ENCODE measurements at regions not wholly inside any gene's neighbourhood (a gene's known extent, or its start where the extent isn't known, plus 50 kb on each side); places are given as distances from the start of the nearest gene placed in this dataset.

DNA sequence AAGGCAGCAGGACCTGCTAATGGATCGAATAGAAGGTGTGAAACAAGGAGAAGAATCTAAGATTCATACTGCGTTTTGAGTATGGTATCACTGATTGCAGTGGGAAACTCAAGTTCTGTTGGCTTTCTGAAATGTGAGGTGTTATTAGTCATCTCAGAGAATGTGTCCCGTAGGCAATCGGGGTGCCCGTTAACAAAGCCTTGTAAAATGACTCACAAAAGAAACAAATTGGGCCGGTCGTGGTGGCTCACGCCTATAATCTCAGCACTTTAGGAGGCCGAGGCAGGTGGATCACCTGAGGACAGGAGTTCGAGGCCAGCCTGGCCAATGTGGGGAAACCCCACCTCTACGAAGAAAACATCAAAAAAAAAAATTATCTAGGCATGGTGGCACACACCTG is 118.2 kb upstream of the C7orf33 start:
- Mint-ChIP-seq H3K27me3 (peaks cover 3 to 4% of the 10 kb centered on the region in 2 donors), H3K36me3 (peaks cover 0 to 2% of the 10 kb centered on the region in 2 donors), H3K27ac (no peak overlapping the region), H3K4me1 (no peaks in the 10 kb centered on the region), H3K4me3 (no peak overlapping the region), H3K9me3 (no peaks in the 10 kb centered on the region)
- ATAC-seq (replicated peaks): no peak
- no peak for DNase-seq

GRCh38 chr7:148473703-148474480 is 116.7 kb upstream of the C7orf33 start:
- H3K27me3 Mint-ChIP-seq: peaks cover 3 to 4% of the 10 kb centered on the region in 2 donors
- H3K36me3 Mint-ChIP-seq: peaks cover 0 to 2% of the 10 kb centered on the region in 2 donors
- H3K9me3 Mint-ChIP-seq: no peaks in the 10 kb centered on the region
- H3K4me3 Mint-ChIP-seq: no peak overlapping the region
- H3K27ac Mint-ChIP-seq: no peak overlapping the region
- DNase-seq: no peak
- no peak for ATAC-seq (replicated peaks)
- H3K4me1 Mint-ChIP-seq: no peaks in the 10 kb centered on the region

DNA sequence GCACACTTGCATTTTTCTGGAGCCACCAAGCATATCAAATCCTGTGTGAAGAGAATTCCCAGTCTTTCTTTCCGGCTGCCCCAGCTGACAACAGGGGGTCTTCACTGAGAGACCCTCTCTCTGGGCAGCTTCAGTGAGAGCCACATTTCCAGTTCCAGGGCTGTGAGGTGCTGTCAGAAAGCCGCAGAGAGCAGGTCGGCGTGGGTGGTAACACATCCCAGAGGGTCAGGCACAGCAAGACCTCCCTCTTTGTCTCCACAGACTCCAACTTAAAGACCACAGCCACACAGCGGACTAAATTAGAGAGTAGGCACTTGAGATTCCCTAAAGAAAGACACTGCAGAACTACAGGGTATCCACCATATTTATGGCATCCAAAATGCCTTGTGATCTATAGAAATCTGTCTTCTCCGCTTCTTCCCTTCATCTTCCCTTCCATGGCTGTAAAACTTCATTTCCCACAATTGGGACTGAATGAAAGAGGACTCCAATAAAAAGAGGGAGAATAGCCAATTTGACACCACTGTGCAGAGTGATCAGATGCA is 116.0 kb upstream of the C7orf33 start:
- Mint-ChIP-seq H3K4me1 (no peaks in the 10 kb centered on the region), H3K27me3 (peaks cover 3 to 4% of the 10 kb centered on the region in 2 donors), H3K9me3 (no peaks in the 10 kb centered on the region), H3K36me3 (peaks cover 0 to 2% of the 10 kb centered on the region in 2 donors), H3K27ac (no peak overlapping the region), H3K4me3 (no peak overlapping the region)
- ATAC-seq (replicated peaks) (no peak), DNase-seq (no peak)

DNA sequence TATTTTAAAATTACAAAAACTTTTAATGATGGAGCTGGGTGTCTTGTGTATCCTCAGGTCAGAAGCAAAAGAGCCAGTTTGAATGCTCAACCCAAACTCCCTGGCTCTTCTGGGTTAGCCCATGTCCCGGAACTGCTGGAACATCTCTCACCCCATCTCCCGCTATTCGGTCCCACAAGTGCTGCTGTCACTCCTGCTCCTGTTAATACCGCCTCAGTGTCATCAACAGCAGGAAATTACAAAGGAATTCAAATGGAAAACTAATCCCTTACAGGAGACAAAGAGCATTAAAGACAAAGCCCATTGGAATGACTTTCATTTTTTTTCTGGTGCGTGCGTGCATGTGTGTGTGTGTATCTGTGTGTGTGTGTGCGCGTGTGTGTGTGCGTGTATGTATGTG is 112.0 kb upstream of the C7orf33 start:
- H3K9me3 Mint-ChIP-seq: no peaks in the 10 kb centered on the region
- peaks cover 2 to 12% of the 10 kb centered on the region in 2 donors for H3K4me1 Mint-ChIP-seq
- DNase-seq (no peak), ATAC-seq (replicated peaks) (no peak)
- H3K27me3 Mint-ChIP-seq: no peaks in the 10 kb centered on the region
- no peak overlapping the region for H3K4me3 Mint-ChIP-seq
- H3K27ac Mint-ChIP-seq: no peak overlapping the region
- H3K36me3 Mint-ChIP-seq: no peaks in the 10 kb centered on the region

- Mint-ChIP-seq H3K36me3 (no peaks in the 10 kb centered on the region), H3K9me3 (no peaks in the 10 kb centered on the region), H3K27me3 (no peaks in the 10 kb centered on the region), H3K27ac (no peak overlapping the region), H3K4me3 (no peak overlapping the region), H3K4me1 (peaks cover 2 to 19% of the 10 kb centered on the region in 2 donors)
- ATAC-seq (replicated peaks): peak in 1 of 2 donors; percentile 39
- DNase-seq: no peak
These were observed 110.0 kb upstream of the C7orf33 start for GRCh38 chr7:148480479-148481146.

DNA sequence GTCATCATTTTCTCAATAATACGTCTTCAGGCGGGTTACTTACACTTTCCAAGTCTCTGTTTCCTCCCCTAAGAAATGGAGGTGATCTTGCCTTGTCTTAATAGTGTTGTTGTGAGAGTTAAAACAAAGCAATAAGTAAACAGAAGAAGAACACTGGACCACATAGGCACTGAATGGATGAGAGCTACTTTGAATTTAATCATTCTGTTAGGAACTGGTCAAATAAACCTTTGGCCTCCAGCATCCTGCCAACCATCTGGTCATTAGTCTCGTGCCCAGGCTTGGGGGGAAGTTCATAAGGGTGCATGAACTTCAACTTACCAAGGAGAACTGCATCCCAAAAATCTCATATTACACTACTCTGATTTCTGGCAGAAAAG is 109.4 kb upstream of the C7orf33 start:
- Mint-ChIP-seq H3K4me1 (peaks cover 2 to 19% of the 10 kb centered on the region in 2 donors), H3K27me3 (no peaks in the 10 kb centered on the region), H3K27ac (no peak overlapping the region), H3K4me3 (no peak overlapping the region), H3K9me3 (no peaks in the 10 kb centered on the region), H3K36me3 (no peaks in the 10 kb centered on the region)
- ATAC-seq (replicated peaks) (no peak), DNase-seq (no peak)

DNA sequence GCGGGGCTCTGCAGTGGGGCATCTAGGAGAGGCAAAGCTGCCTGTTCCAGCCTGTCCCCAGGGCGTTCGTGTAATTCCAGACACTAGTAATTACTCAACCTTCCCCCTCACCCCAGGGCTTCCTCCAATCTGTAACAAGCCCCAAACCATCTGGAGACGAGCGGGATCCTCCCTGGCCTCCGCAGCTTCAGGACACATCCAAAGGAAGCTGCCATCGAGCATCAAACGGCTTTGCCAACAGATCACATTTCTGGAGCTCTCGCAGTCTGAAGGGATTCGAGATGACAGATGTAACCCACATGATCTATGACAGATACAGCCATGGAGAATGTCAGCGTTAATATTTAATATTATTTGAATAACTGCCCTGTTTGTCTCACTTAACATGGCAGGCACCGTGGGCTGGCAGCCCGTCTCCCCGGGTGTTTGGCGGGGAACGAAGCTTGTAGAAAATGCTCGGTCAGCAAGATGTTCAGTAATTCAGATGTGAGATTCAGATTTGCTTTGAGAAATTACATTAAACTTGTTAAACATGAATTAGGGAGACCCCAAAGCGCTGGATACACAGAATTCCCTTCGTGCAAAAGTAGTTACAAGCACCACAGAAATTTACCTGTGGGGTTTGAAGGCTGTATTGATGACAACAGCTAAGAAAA is 108.5 kb upstream of the C7orf33 start:
- no peak for ATAC-seq (replicated peaks)
- Mint-ChIP-seq H3K36me3 (no peaks in the 10 kb centered on the region), H3K27me3 (no peaks in the 10 kb centered on the region), H3K4me3 (no peak overlapping the region), H3K9me3 (no peaks in the 10 kb centered on the region), H3K27ac (peak overlapping the region; percentile 80), H3K4me1 (peaks cover 2 to 19% of the 10 kb centered on the region in 2 donors)
- no peak for DNase-seq

DNA sequence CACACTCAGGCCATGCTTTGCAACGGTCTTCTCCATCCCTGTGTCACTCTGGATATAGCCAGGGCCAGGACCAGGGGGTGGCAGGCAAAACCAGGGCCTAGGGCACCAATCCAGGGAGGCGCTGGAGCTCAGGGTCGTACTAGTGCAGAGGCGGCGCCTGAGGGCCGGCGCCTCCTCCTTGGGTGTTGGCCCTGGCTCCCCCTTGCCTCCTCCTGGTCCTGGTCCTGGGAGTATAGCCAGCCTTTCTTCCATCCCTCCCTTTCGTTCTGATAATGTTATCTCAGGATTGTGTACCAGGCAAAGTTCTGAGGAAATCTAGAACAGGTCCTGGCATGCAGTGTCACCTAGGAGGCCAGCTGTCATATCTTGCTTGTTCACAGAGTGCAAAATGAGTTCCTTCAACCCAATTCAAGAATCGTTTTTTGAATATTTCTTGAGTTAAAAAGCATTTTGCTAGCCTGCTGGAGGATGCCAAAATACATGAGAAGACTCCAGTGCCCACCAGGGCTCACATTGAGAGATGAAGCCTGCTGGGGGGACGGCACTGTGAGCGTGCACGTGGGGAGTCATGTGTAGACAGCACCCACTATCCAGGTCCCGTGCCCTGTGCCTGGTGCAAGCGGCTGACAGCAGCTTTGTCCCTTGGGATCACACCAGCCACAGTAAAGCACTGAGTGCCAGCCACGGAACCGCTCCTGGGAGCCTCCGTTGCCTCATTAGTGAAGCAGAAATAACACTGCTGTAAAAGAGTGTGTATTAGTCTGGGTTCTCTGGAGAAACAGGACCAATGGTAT is 106.9 kb upstream of the C7orf33 start:
- Mint-ChIP-seq H3K4me1 (peaks cover 2 to 19% of the 10 kb centered on the region in 2 donors), H3K27me3 (no peaks in the 10 kb centered on the region), H3K9me3 (no peaks in the 10 kb centered on the region), H3K4me3 (no peak overlapping the region), H3K36me3 (no peaks in the 10 kb centered on the region), H3K27ac (no peak overlapping the region)
- DNase-seq (no peak), ATAC-seq (replicated peaks) (no peak)

GRCh38 chr7:148484486-148484885 is 106.1 kb upstream of the C7orf33 start:
- H3K4me3 Mint-ChIP-seq: no peak overlapping the region
- H3K9me3 Mint-ChIP-seq: no peaks in the 10 kb centered on the region
- peaks cover 0 to under 1% of the 10 kb centered on the region in 2 donors for H3K27me3 Mint-ChIP-seq
- no peak overlapping the region for H3K27ac Mint-ChIP-seq
- H3K4me1 Mint-ChIP-seq: peaks cover 2 to 19% of the 10 kb centered on the region in 2 donors
- DNase-seq (no peak), ATAC-seq (replicated peaks) (no peak)
- H3K36me3 Mint-ChIP-seq: no peaks in the 10 kb centered on the region

- H3K9me3 Mint-ChIP-seq: no peaks in the 10 kb centered on the region
- H3K27ac Mint-ChIP-seq: no peak overlapping the region
- H3K36me3 Mint-ChIP-seq: no peaks in the 10 kb centered on the region
- H3K27me3 Mint-ChIP-seq: peaks cover 5 to 10% of the 10 kb centered on the region in 2 donors
- H3K4me3 Mint-ChIP-seq: no peak overlapping the region
- DNase-seq (no peak), ATAC-seq (replicated peaks) (no peak)
- peaks cover 0 to 14% of the 10 kb centered on the region in 2 donors for H3K4me1 Mint-ChIP-seq
These were observed 104.9 kb upstream of the C7orf33 start for GRCh38 chr7:148485618-148486017.

DNA sequence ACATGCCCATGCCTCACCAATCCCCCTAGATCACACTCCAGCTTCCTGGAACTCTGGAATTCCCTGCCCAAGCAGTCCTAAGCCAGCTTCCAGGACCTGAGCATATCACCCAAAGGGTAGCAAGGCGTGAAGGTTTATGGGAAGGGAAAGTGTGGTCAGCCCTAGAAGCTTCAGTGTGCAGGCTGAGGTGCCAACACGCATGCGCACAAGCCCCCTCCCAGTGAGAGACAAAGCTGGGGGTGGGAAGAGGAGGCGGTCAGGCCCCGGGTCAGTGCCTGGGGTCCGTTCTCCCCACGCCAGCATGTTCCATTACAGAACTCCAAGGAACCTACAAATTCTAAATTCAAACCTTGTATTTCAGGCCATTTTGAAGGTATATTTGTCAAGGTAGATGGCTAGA is 103.6 kb upstream of the C7orf33 start:
- H3K27me3 Mint-ChIP-seq: peaks cover 12 to 13% of the 10 kb centered on the region in 2 donors
- ATAC-seq (replicated peaks) (no peak), DNase-seq (no peak)
- no peak overlapping the region for H3K27ac Mint-ChIP-seq
- peaks cover 0 to 8% of the 10 kb centered on the region in 2 donors for H3K4me1 Mint-ChIP-seq
- no peaks in the 10 kb centered on the region for H3K36me3 Mint-ChIP-seq
- H3K9me3 Mint-ChIP-seq: no peaks in the 10 kb centered on the region
- H3K4me3 Mint-ChIP-seq: no peak overlapping the region

DNA sequence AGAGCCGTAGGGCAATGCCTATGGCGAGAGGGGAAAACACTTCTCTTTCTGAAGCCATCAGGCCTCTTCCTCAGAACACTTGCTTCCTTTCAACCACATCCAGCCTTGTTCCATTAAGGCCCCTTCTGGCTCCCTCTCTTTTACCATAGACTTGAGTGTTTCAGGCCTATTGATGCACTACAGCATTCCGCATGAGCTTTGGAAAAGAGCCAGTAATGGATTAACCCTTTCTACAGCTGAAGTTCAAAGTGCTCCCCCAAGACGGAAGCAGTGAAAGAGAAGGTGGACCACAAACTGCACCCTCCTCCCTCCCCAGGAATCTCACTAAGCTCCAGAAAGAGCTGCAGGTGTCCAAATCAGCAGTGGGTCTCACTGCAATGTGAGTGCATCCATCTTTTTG is 102.7 kb upstream of the C7orf33 start:
- H3K4me3 Mint-ChIP-seq: no peak overlapping the region
- peaks cover 0 to 8% of the 10 kb centered on the region in 2 donors for H3K4me1 Mint-ChIP-seq
- H3K27ac Mint-ChIP-seq: no peak overlapping the region
- DNase-seq (no peak), ATAC-seq (replicated peaks) (no peak)
- peaks cover 16 to 21% of the 10 kb centered on the region in 2 donors for H3K27me3 Mint-ChIP-seq
- no peaks in the 10 kb centered on the region for H3K36me3 Mint-ChIP-seq
- peaks cover 0 to 5% of the 10 kb centered on the region in 2 donors for H3K9me3 Mint-ChIP-seq

- H3K4me3 Mint-ChIP-seq: no peak overlapping the region
These were observed 100.9 kb upstream of the C7orf33 start for GRCh38 chr7:148489678-148490077.

More at GRCh38 chr7:148489678-148490077, 100.9 kb upstream of the C7orf33 start:
- peaks cover 1 to 5% of the 10 kb centered on the region in 2 donors for H3K9me3 Mint-ChIP-seq
- H3K36me3 Mint-ChIP-seq: no peaks in the 10 kb centered on the region
- peaks cover 16 to 30% of the 10 kb centered on the region in 2 donors for H3K27me3 Mint-ChIP-seq
- DNase-seq: no peak
- H3K4me1 Mint-ChIP-seq: peaks cover 0 to 4% of the 10 kb centered on the region in 2 donors
- H3K27ac Mint-ChIP-seq: no peak overlapping the region
- ATAC-seq (replicated peaks): no peak
